Dedifferentiated amniotic fluid mesenchymal stem cell (primary cell): ENCODE measurements at regions not wholly inside any gene's neighbourhood (a gene's known extent, or its start where the extent isn't known, plus 50 kb on each side); places are given as distances from the start of the nearest gene placed in this dataset.
"Not testable (repeated sequence)": the region's sequence is repeated elsewhere in the genome, so short reads cannot be mapped to it uniquely, and the experiment has no call there.

Experiments used
- DNase-seq: peaks from one replicate; pipeline ENCODE4 v3.0.0-alpha.2; 2016; ENCODE audit errors: extremely low spot score

GRCh38 chr2:136327162-136327852 is 209.4 kb upstream of the CXCR4 start:
- DNase-seq: no peak

GRCh38 chr2:136325844-136326331 is 207.9 kb upstream of the CXCR4 start:
- no peak for DNase-seq

GRCh38 chr2:136324966-136325365 is 207.0 kb upstream of the CXCR4 start:
- DNase-seq: no peak

DNA sequence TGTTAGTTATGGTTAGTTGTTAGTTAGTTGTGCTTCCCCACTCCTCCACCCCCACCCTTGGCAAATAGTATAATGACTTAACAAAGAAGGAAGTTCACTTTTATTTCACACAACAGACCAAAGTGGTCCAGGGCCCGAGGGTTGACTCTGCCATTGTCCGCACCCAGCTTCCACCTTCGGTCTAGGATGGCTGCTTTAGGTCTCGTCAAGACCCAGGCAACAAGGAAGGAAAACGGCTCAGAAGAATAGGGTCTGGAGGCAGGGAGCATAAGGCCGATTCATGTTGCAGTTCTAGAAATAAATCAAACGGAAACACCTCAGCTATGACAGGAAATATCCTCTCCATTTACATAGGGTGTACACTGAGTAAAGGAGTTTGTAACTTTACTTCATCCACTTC is 206.0 kb upstream of the CXCR4 start:
- DNase-seq: no peak

DNA sequence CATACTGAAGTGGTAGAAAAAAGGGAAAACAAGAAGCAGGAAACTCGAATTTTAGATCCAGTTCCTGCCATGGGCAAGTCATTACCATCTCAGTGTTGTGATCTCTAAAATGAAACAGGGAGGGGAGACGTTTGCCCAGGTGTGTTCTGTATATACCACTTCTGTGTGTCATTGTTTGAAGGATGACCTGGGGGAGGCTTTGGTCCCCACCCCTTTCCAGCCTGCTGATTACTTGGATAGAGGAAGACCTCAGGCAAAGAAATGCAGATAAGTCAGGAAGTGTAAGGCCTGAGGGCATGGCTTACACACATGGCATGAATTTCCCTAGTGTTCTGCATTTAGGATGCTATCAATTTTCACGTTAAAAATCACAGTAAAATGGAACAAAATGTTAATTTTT is 205.2 kb upstream of the CXCR4 start:
- DNase-seq: no peak

- DNase-seq: no peak
Observed at GRCh38 chr2:136322428-136322827, 204.5 kb upstream of the CXCR4 start.

GRCh38 chr2:136319651-136320050 is 201.7 kb upstream of the CXCR4 start:
- DNase-seq: no peak

DNA sequence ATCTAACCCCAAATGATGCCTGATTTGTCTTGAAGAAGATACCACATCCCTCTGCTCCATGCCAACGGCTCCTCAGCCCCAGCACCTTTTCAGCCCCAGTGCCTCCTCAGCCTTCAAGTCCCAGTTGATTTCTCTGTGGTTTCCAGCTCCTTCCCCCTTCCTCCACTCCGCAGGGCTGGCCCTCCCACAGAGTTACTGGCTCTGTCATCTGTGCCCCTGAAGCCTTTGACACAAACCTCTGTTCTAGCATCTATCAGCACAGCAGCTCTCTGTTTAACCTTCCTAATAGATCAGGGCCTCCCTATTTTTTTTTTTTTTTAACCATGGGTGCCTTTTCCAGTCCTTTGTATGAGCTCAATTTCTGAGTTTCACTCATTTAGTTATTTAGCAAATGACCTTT is 201.3 kb upstream of the CXCR4 start:
- no peak for DNase-seq

GRCh38 chr2:136314240-136314639 is 196.3 kb upstream of the CXCR4 start:
- DNase-seq: no peak

DNA sequence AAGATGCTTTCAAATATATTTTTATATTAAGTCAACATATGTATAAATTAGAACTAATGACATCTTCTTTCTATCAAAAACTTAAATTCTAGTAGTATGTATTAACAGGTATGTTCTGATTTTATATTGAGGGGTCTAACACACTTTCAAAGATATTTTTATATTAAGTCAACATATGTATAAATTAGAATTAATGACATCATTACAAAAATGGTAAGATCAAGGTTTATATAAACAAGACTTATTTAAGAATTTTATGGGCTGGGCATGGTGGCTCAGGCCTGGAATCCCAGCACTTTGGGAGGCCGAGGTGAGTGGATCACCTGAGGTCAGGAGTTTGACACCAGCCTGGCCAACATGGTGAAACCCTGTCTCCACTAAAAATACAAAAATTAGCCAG is 194.6 kb upstream of the CXCR4 start:
- not testable (repeated sequence) for DNase-seq

GRCh38 chr2:136310797-136311603 is 193.1 kb upstream of the CXCR4 start:
- no peak for DNase-seq

- DNase-seq: no peak
Observed at GRCh38 chr2:136310005-136310495, 192.1 kb upstream of the CXCR4 start.

DNA sequence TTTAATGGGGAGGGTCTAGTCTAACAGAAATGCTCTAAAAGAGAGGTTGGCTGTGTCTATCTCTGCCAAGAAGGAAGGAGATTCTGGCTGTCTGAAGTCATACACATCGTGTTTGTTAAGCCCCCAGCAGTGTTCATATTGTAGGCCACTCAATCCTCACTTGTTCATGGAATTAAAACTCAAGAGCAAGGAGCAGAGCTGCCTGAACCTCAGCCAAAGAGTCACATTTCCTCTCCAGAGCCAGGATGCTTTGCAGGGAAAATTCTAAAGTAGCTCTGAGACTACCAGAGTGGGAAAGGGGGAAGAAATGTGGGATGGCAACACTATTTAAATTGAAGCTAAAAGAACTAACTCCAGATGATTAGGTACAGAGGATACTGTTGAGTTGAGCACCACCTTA is 190.7 kb upstream of the CXCR4 start:
- DNase-seq: no peak

DNA sequence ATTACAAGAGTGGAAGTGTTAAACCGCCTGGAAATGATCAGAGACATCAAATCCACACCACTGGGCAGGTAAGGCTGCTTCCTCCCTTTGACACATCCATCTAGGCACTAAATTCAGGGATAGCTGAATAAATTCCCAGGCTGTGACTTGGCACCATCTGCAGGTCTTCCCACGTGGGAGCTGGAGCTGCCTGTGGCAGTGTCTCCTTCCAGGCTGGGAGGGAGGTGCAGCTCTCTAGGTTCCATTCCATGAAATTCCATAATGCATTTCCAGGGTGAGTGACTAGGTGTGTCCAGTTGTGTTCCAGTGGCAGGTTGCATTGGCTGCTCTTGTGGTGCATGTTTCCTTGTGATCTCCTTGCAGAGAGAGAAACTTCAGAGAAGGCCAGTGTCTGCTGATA is 188.9 kb upstream of the CXCR4 start:
- no peak for DNase-seq

GRCh38 chr2:136305517-136306192 is 187.7 kb upstream of the CXCR4 start:
- DNase-seq: no peak

DNA sequence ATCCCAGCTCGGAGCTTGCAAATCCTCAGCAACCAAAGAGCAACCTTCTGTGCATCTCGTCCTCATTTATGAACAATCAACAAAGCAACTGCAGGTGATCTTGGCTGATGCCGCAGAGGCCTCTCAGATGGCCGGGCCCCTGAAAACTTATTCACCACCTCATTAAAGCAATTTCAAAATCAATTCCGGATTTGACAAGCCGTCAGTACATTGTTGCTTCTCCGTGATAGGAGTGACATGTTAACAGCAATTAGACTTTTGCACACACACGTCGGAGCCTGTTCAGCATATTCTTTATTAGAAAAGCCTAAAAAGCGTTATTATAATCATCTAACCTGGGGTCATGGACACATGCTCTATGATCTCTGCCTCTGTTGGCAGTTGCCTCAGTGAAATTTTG is 183.1 kb upstream of the CXCR4 start:
- DNase-seq: no peak

DNA sequence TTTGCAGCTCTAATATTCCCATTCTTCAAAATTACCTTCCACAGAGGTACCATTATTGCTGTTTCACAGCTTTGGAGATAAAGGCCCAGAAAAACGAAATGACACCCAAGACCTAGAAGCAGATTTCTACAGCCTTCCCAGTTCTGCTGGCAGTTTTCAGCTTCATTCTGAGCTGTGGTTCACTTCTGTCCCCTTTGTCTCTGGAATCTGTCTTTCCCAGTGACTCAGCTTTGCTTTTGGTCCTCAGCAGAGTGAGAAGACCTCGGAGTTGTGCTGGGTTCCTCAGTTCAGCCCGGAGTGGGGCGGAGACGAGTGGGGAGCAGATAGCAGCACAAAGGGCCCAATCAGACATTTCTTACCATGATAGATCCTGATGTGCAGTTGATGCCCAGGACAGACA is 180.7 kb upstream of the CXCR4 start:
- DNase-seq: no peak

GRCh38 chr2:136297994-136298393 is 180.0 kb upstream of the CXCR4 start:
- no peak for DNase-seq

GRCh38 chr2:136297312-136297711 is 179.4 kb upstream of the CXCR4 start:
- DNase-seq: no peak

- DNase-seq: no peak
Observed at GRCh38 chr2:136295168-136295567, 177.2 kb upstream of the CXCR4 start.

DNA sequence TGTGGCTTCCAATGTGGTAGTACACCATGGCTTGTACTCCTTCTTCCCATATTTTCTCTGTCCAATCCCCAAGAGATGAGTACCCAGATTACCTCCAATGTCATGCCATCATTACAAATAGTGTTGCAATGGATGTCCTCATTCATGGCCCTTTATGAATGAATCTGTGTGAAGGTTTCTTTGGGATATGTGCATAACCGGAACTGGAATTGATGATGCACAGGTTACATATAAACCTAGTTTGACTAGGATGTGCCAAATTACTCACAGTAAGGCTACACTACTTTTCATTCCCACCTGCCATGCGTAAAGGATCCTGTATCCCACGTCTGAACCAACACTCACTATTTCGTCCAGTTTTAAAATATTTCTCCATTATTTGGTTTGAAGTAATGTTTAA is 173.9 kb upstream of the CXCR4 start:
- no peak for DNase-seq

- DNase-seq: no peak
Observed at GRCh38 chr2:136290326-136290725, 172.4 kb upstream of the CXCR4 start.

DNA sequence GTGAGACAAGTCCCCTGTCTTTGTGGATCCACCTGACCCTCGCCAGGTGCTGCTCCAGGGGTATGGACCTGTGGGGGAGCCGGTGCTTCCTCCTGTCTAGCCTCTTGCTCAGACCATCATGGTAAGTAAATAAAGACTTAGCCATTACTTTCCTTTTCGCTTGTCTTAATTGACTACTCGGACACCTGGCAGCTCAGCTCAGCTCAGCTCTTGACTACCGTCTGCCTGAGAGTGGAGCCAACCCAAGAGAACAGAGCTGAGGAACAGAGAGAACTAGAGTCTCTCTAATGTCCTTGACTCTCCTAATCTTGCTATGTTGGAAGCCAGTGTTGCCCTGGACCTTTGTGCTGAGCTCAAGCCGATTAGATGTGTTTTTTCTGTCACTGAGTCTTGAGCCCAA is 170.3 kb upstream of the CXCR4 start:
- no peak for DNase-seq
